ENCODE measurements at regions not wholly inside any gene's neighbourhood (a gene's known extent, or its start where the extent isn't known, plus 50 kb on each side); places are given as distances from the start of the nearest gene placed in this dataset.

GRCh38 chr20:57837208-57838035 lies 127.6 kb upstream of the PMEPA1 start:
- H3K27ac ChIP-seq = no peak overlapping the region
- no peak for TF ChIP-seq ZFX (IDR thresholded peaks at IDR 0.05; ENCODE audit: borderline replicate concordance)
- TF ChIP-seq CTCF (IDR thresholded peaks at IDR 0.05) = no peak

DNA sequence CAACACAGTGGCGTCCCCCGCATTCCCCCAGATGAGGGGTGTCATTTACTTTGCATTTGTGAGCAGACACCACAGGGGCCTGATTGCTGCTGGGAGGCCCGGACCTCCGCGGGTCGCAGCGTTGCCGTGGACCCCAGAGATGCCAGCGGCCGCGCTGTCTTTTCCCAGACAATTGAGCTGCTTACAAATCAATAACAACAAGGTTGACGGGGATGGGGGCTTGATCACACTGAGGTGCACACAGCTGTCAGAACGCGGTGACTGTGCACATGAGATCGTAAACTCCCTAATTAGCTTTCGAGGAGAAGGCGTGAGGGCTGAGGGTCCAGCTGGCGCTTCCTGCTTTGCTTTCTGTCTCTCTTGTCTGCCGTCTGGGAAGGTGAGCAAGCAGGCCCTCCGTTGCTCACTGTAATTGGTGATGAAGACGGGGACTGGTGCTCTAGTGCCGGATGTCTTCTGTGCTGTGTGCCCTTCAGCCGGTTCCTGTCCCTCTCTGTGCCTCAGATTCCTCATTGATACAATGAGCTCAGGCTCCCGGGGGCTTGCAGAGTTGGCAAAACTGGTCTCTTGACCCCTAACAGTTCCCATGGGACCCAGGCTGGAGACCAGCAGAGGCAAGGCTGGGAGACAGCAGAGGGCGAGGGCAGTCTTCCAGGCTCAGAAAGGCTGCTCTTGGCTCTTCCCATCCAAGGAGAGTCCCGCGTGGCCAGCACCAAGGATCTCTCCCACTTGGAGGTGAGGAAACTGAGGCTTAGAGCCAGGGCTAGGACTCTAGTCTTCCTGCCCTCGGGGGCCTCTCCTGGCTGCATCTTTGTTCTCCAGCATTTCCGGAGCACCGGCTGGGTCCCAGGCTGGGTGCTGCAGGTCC lies 126.0 kb upstream of the PMEPA1 start:
- no peak overlapping the region for H3K27ac ChIP-seq
- TF ChIP-seq CTCF (IDR thresholded peaks at IDR 0.05) (no peak), ZFX (IDR thresholded peaks at IDR 0.05; ENCODE audit: borderline replicate concordance) (no peak)

- H3K27ac ChIP-seq = no peak overlapping the region
- TF ChIP-seq CTCF (IDR thresholded peaks at IDR 0.05) (no peak), ZFX (IDR thresholded peaks at IDR 0.05; ENCODE audit: borderline replicate concordance) (no peak)
Measured at GRCh38 chr20:57835074-57835452, 125.2 kb upstream of the PMEPA1 start.

- no peak for TF ChIP-seq CTCF (IDR thresholded peaks at IDR 0.05)
- no peak for TF ChIP-seq ZFX (IDR thresholded peaks at IDR 0.05; ENCODE audit: borderline replicate concordance)
Measured at GRCh38 chr20:57834306-57835073, 124.7 kb upstream of the PMEPA1 start.

DNA sequence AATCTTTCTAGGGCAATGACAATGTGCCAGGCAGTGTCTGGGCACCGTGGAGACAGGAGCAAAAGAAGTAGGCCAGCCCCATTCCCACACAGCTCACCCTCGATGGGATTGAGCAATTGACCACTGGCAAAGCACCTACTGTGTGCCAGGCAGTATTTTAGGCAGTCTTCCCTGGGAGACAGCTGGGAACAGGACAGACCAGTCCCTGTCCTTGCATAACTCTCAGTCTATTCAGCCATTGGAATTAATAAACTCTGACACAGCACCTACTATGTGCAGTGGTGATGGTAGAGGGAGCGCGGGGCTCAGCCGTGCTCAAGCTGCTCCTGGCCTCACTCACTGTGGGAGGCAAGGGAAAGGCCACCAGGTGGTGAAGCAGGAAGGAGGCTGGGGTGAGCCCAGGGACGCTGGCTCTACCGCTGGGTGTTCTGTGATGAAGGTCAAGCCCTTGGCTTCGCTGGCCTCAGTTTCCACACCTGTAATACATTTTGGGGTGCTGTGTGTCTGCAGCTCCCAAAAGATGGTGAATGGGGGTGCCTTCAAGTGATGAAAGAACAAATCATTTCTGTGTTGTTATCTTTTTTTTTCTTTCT lies 122.3 kb upstream of the PMEPA1 start:
- H3K27ac ChIP-seq = no peak overlapping the region
- TF ChIP-seq ZFX (IDR thresholded peaks at IDR 0.05; ENCODE audit: borderline replicate concordance) (no peak), CTCF (IDR thresholded peaks at IDR 0.05) (no peak)

More at GRCh38 chr20:57834306-57835073, 124.7 kb upstream of the PMEPA1 start:
- no peak overlapping the region for H3K27ac ChIP-seq

GRCh38 chr20:57831326-57831992 lies 121.6 kb upstream of the PMEPA1 start:
- no peak overlapping the region for H3K27ac ChIP-seq
- TF ChIP-seq ZFX (IDR thresholded peaks at IDR 0.05; ENCODE audit: borderline replicate concordance) (no peak), CTCF (IDR thresholded peaks at IDR 0.05) (no peak)

Data from 22Rv1 (cell line).